ENCODE measurements at regions not wholly inside any gene's neighbourhood (a gene's known extent, or its start where the extent isn't known, plus 50 kb on each side); places are given as distances from the start of the nearest gene placed in this dataset.

GRCh38 chr9:95807326-95807947 is 68.1 kb upstream of the ERCC6L2 start:
- no peak overlapping the region for H3K4me3 ChIP-seq (ENCODE audit: low read depth, low read length)
- DNase-seq (ENCODE audit: low read depth, low spot score), result peak; percentile 53
- in situ Hi-C loops (cut with HindIII; ENCODE audit: low sequenced_read_pairs), result no loop called here
- no peak for TF ChIP-seq CTCF (IDR thresholded peaks at IDR 0.05; ENCODE audit: low read depth, low read length)

DNA sequence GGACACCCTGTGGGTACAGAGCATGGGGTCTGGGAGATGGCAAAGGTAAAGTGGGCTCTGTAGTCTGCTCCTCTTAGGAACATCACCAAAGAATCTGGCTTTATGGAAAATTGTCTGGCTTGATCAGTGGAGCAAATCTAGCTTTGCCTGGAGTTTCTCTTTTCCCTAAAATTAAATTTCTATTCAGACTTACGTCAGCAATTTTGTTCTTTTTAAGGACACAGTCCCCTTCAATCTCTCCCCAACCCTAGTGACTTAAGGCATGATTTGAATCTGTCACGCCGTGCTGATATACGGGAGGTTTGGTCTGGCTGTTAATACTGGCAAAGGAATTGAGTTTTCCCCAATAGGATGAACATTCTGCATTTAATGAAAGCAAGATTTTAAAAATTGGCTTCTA is 72.3 kb upstream of the ERCC6L2 start:
- in situ Hi-C loops (cut with HindIII; ENCODE audit: low sequenced_read_pairs), result no loop called here
- H3K4me3 ChIP-seq (ENCODE audit: low read depth, low read length), result no peak overlapping the region
- DNase-seq (ENCODE audit: low read depth, low spot score), result no peak
- no peak for TF ChIP-seq CTCF (IDR thresholded peaks at IDR 0.05; ENCODE audit: low read depth, low read length)

- in situ Hi-C loops (cut with HindIII; ENCODE audit: low sequenced_read_pairs), result no loop called here
- H3K4me3 ChIP-seq (ENCODE audit: low read depth, low read length), result no peak overlapping the region
- DNase-seq (ENCODE audit: low read depth, low spot score), result no peak
- TF ChIP-seq CTCF (IDR thresholded peaks at IDR 0.05; ENCODE audit: low read depth, low read length), result no peak
Measured at GRCh38 chr9:95801797-95802196, 73.7 kb upstream of the ERCC6L2 start.

- no peak for DNase-seq (ENCODE audit: low read depth, low spot score)
- no peak for TF ChIP-seq CTCF (IDR thresholded peaks at IDR 0.05; ENCODE audit: low read depth, low read length)
- no peak overlapping the region for H3K4me3 ChIP-seq (ENCODE audit: low read depth, low read length)
- in situ Hi-C loops (cut with HindIII; ENCODE audit: low sequenced_read_pairs), result no loop called here
Measured at GRCh38 chr9:95796029-95796428, 79.5 kb upstream of the ERCC6L2 start.

DNA sequence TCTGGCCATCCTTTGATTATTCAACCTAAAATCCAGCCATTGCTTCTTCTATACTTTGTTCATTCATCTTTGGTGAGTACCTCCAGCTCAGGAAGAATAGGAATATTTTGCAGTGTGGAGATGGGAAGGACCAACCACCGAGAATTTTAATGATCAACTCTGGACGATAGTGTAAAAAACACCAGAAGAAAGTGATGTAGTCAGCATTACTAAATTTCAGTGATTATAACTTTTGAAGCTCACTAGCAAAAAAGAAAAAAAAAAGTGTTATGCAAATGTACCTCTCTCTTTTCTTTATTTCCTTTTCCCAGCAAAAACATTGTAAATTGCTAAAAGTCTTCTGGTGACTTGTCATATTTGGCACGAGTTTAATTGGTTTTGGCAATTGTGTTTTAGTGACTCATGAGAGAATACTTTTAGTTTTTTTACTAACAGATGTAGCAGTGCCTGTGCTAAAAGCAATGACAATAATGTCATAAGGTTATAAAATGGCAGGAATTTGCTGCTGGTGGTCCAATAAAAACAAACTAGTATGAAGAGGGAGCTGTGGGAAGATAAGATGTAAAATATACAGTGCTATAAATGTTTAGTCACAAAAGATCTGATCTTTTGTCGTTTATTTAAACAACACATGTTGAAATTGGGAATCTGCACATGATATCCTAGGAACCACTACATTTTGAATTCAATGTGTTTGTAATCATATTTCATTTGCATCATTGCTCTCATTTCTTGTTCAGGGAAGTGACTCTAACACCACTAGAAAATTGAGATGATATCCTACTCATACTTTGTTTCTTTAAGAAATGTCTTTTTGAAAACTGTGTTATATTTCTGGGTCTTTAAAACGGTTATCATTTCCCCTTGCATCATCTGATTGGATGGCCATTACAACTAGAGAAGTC is 81.3 kb upstream of the ERCC6L2 start:
- no peak overlapping the region for H3K4me3 ChIP-seq (ENCODE audit: low read depth, low read length)
- no peak for TF ChIP-seq CTCF (IDR thresholded peaks at IDR 0.05; ENCODE audit: low read depth, low read length)
- DNase-seq (ENCODE audit: low read depth, low spot score), result peak; percentile 97
- in situ Hi-C loops (cut with HindIII; ENCODE audit: low sequenced_read_pairs), result no loop called here

DNA sequence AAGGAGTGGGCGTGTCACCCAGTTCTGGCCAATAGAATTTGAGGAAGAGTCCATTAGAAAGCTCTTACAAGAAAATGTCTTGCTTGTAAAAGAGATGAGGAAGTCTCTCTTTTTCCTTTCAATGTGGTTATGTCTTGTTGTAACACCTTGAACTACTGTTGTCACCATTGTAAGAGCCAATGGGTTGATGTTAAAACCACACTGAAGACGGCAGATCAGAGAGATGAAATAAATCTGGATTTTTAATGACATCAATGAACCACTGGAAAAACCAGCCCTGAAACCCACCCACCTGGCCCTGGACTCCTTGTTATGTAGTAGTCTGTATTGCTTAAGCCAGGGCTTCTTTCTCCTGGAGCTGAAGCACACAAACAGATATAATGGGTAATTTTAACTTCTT is 83.8 kb upstream of the ERCC6L2 start:
- no peak for TF ChIP-seq CTCF (IDR thresholded peaks at IDR 0.05; ENCODE audit: low read depth, low read length)
- H3K4me3 ChIP-seq (ENCODE audit: low read depth, low read length), result no peak overlapping the region
- in situ Hi-C loops (cut with HindIII; ENCODE audit: low sequenced_read_pairs), result no loop called here
- DNase-seq (ENCODE audit: low read depth, low spot score), result no peak

Data from astrocyte of the spinal cord (primary cell).